Esophagus muscularis mucosa (tissue), 4 donors: ENCODE measurements at regions not wholly inside any gene's neighbourhood (a gene's known extent, or its start where the extent isn't known, plus 50 kb on each side); places are given as distances from the start of the nearest gene placed in this dataset.

ENCODE experiments used
- EP300 ChIP-seq: sonication (generic); formaldehyde crosslinking; IDR thresholded peaks from one replicate; pipeline ENCODE4 v1.6.1; 2017; ENCODE audit warnings: antibody characterized with exemption
- POLR2AphosphoS5 ChIP-seq, 2 donors: sonication (generic); formaldehyde crosslinking; IDR thresholded peaks; one replicate each; pipeline ENCODE4 v1.6.1; 2017; ENCODE audit warnings: antibody characterized with exemption in 2 of 2
- TF ChIP-seq, protein P1 (sequence below), 3 experiments: fragments of 200-600 bp in 2 of 3; fragments of 450-650 bp in 1 of 3; sonication (generic) in 2 of 3; IDR thresholded peaks; one replicate each; pipeline ENCODE4 v1.5.1; 2017 to 2019; ENCODE audit warnings: antibody characterized with exemption in 3 of 3, mild to moderate bottlenecking in 2 of 3, moderate library complexity in 1 of 3

DNA sequence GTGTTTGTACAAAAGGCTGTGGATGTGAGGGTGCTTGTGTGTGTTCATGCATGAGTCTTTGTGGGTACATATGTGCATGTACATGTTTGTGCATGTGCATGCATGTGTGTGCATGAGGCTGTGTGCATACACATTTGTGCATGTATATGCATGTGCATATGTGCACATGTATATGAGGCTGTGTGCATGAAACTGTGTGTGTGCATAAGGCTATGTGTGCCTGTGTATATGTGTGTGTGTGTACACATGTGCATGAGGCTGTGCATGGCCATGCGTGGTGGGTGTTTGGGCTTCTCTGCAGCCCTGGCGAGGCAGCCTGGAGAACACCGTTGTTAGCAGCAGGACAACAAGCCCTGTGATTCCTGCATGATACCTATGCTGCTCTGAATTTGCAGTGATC, 207.7 kb upstream of the ADCY1 start:
- TF ChIP-seq, protein P1, sequence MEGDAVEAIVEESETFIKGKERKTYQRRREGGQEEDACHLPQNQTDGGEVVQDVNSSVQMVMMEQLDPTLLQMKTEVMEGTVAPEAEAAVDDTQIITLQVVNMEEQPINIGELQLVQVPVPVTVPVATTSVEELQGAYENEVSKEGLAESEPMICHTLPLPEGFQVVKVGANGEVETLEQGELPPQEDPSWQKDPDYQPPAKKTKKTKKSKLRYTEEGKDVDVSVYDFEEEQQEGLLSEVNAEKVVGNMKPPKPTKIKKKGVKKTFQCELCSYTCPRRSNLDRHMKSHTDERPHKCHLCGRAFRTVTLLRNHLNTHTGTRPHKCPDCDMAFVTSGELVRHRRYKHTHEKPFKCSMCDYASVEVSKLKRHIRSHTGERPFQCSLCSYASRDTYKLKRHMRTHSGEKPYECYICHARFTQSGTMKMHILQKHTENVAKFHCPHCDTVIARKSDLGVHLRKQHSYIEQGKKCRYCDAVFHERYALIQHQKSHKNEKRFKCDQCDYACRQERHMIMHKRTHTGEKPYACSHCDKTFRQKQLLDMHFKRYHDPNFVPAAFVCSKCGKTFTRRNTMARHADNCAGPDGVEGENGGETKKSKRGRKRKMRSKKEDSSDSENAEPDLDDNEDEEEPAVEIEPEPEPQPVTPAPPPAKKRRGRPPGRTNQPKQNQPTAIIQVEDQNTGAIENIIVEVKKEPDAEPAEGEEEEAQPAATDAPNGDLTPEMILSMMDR (IDR thresholded peaks at IDR 0.05), result no peak
- TF ChIP-seq EP300 (no peak), POLR2AphosphoS5 (IDR thresholded peaks at IDR 0.05) (no peak)
